GM12878 (cell line): ENCODE measurements at regions not wholly inside any gene's neighbourhood (a gene's known extent, or its start where the extent isn't known, plus 50 kb on each side); places are given as distances from the start of the nearest gene placed in this dataset.

ENCODE experiments used
- ATAC-seq: fragments of 200-7000 bp; cut with Tn5 transposase; 3 replicates; pipeline ENCODE4 v1.9.1; 2020; ENCODE audit warnings: mild to moderate bottlenecking, moderate library complexity
- BruUV-seq: library from RNA; stranded (reverse); fragments of 400-500 nt; replicated peaks from 2 replicates; lab custom pipeline; 2021; lab: Mats Ljungman, UMichigan
- CTCF ChIA-PET: fragments of 300-600 bp; sonication (Branson Sonifier 250); formaldehyde crosslinking; extraction: SDS; loops from one replicate; lab custom pipeline; 2021; ENCODE audit warnings: inconsistent platforms; lab: Yijun Ruan, JAX
- POLR2A ChIA-PET: fragments of 350-600 bp; formaldehyde crosslinking; extraction: SDS; loops from one replicate; lab custom pipeline; 2021; ENCODE audit warnings: inconsistent platforms; lab: Charles Lee
- RAD21 ChIA-PET: fragments of 300-600 bp; sonication (Branson Sonifier 250); formaldehyde crosslinking; loops from one replicate; lab custom pipeline; 2023; ENCODE audit warnings: antibody characterized with exemption; ENCODE audit not compliant: unreplicated experiment; lab: Charles Lee
- SMC1A ChIA-PET: fragments of 300-600 bp; sonication (Branson Sonifier 250); formaldehyde crosslinking; loops from one replicate; lab custom pipeline; 2023; ENCODE audit not compliant: unreplicated experiment, uncharacterized antibody; lab: Charles Lee
- DNase-seq: peaks from one replicate; pipeline ENCODE4 v3.0.0-alpha.2; 2011; ENCODE audit warnings: low read depth, low spot score
- FAIRE-seq: peaks from 3 replicates; lab custom pipeline; 2011; peaks lifted over from hg19 to GRCh38; lab: Jason Lieb, UNC
- H2AFZ ChIP-seq: 2 replicates; pipeline ENCODE4 v1.6.0; 2011; ENCODE audit warnings: low read depth, low read length, control low read depth; ENCODE audit not compliant: control insufficient read depth
- H3K27ac ChIP-seq: 2 replicates; pipeline ENCODE4 v1.5.1; 2011; ENCODE audit warnings: control low read depth; ENCODE audit not compliant: control insufficient read depth, insufficient read depth
- H3K27me3 ChIP-seq, 2 experiments: replicated peaks in 1 of 2; 2 replicates each; pipeline versions ENCODE4 v1.6.0 to v1.6.1; 2011; ENCODE audit warnings: low read length in 1 of 2; ENCODE audit not compliant: control insufficient read depth in 2 of 2, insufficient read depth in 2 of 2
- H3K36me3 ChIP-seq, 2 experiments: 2 replicates each; pipeline ENCODE4 v1.5.1; 2011; ENCODE audit warnings: low read length in 1 of 2; ENCODE audit not compliant: control insufficient read depth in 2 of 2, insufficient read depth in 2 of 2
- H3K4me1 ChIP-seq: 2 replicates; pipeline ENCODE4 v1.6.1; 2011; ENCODE audit warnings: mild to moderate bottlenecking, low read length, moderate library complexity, mixed read lengths; ENCODE audit not compliant: control insufficient read depth, insufficient read depth
- H3K4me2 ChIP-seq: 2 replicates; pipeline ENCODE4 v1.6.0; 2011; ENCODE audit warnings: control low read depth; ENCODE audit not compliant: control insufficient read depth, insufficient read depth
- H3K4me3 ChIP-seq: fragments of 200-600 bp; sonication (generic); 2 replicates; pipeline ENCODE4 v1.5.1; 2016
- H3K79me2 ChIP-seq: 2 replicates; pipeline ENCODE4 v1.6.0; 2011; ENCODE audit warnings: low read length; ENCODE audit not compliant: control insufficient read depth, insufficient read depth
- H3K9ac ChIP-seq: 2 replicates; pipeline ENCODE4 v1.8.0; 2011; ENCODE audit warnings: low read length, control low read depth, mixed read lengths; ENCODE audit not compliant: control insufficient read depth, insufficient read depth
- H3K9me3 ChIP-seq: replicated peaks from 3 replicates; pipeline ENCODE4 v1.5.1; 2011; ENCODE audit warnings: mild to moderate bottlenecking, low read length; ENCODE audit not compliant: control insufficient read depth, insufficient read depth
- H4K20me1 ChIP-seq: 2 replicates; pipeline ENCODE4 v1.6.0; 2011; ENCODE audit not compliant: control insufficient read depth, insufficient read depth
- BCL11A ChIP-seq: IDR thresholded peaks from 2 replicates; pipeline ENCODE4 v1.6.1; 2011; ENCODE audit warnings: low read depth, low read length
- CEBPB ChIP-seq, 2 experiments: fragments of 150-350 bp in 1 of 2; IDR thresholded peaks; 2 replicates each; pipeline ENCODE4 v1.6.1; 2012 to 2014; ENCODE audit warnings: low read depth in 2 of 2, low read length in 2 of 2, borderline replicate concordance in 1 of 2, inconsistent platforms in 1 of 2
- GABPA ChIP-seq: IDR thresholded peaks from 2 replicates; pipeline ENCODE4 v1.6.1; 2014; ENCODE audit warnings: antibody characterized with exemption, low read depth, mild to moderate bottlenecking, inconsistent platforms
- HCFC1 ChIP-seq: fragments of 150-350 bp; IDR thresholded peaks from 2 replicates; pipeline ENCODE4 v1.6.1; 2014; ENCODE audit warnings: low read length
- HDGF ChIP-seq: fragments of 450-650 bp; IDR thresholded peaks from 2 replicates; pipeline ENCODE4 v1.6.1; 2016; ENCODE audit warnings: antibody characterized with exemption
- IRF4 ChIP-seq: IDR thresholded peaks from 2 replicates; pipeline ENCODE4 v1.6.1; 2011; ENCODE audit warnings: low read depth, low read length
- KLF5 ChIP-seq: fragments of 450-650 bp; IDR thresholded peaks from 2 replicates; pipeline ENCODE4 v1.6.1; 2014; ENCODE audit warnings: mild to moderate bottlenecking; ENCODE audit not compliant: partially characterized antibody
- MLLT1 ChIP-seq: fragments of 450-650 bp; IDR thresholded peaks from 2 replicates; pipeline ENCODE4 v1.6.1; 2016; ENCODE audit warnings: mild to moderate bottlenecking
- NR2C2 ChIP-seq: IDR thresholded peaks from 2 replicates; pipeline ENCODE4 v1.6.1; 2011; ENCODE audit warnings: borderline replicate concordance, low read depth; ENCODE audit not compliant: control insufficient read depth, insufficient read length
- PAX8 ChIP-seq: fragments of 450-650 bp; IDR thresholded peaks from 2 replicates; pipeline ENCODE4 v1.6.1; 2017; ENCODE audit warnings: mild to moderate bottlenecking, moderate library complexity
- POU2F2 ChIP-seq: IDR thresholded peaks from 3 replicates; pipeline ENCODE4 v1.6.1; 2011; ENCODE audit warnings: low read depth, mild to moderate bottlenecking, low read length, borderline replicate concordance
- RBBP5 ChIP-seq: fragments of 200-600 bp; sonication (generic); conservative IDR thresholded peaks from 2 replicates; pipeline ENCODE4 v1.6.1; 2016
- RELB ChIP-seq: fragments of 450-650 bp; IDR thresholded peaks from 2 replicates; pipeline ENCODE4 v1.6.1; 2017; ENCODE audit warnings: low read depth, mild to moderate bottlenecking, moderate library complexity
- TCF12 ChIP-seq: IDR thresholded peaks from 2 replicates; pipeline ENCODE4 v1.6.1; 2011; ENCODE audit warnings: low read depth, mild to moderate bottlenecking, low read length
- whole genome bisulfite sequencing: methylation state at CpG from one replicate; pipeline ENCODE4 v1.1.6; 2016; ENCODE audit warnings: low lambda C conversion rate; ENCODE audit not compliant: insufficient replicate concordance, insufficient coverage; ENCODE audit errors: missing lambda C conversion rate; 5-methylcytosine and 5-hydroxymethylcytosine counted together
- in situ Hi-C: fragments of 300-500 bp; cut with MboI; formaldehyde crosslinking; loops from 9 replicates; pipeline ENCODE4 v1.14.3; 2018; ENCODE audit warnings: mixed read lengths
- intact Hi-C: fragments of 100-400 bp; cut with micrococcal nuclease; formaldehyde crosslinking; loops from one replicate; pipeline ENCODE4 v1.14.2; 2022; ENCODE audit not compliant: unreplicated experiment
- TF ChIP-seq, protein P1 (sequence below): fragments of 450-650 bp; IDR thresholded peaks from 2 replicates; pipeline ENCODE4 v1.6.1; 2017; ENCODE audit warnings: antibody characterized with exemption, mild to moderate bottlenecking, moderate library complexity
- TF ChIP-seq, protein P2 (sequence below): fragments of 450-650 bp; formaldehyde crosslinking; IDR thresholded peaks from 2 replicates; pipeline ENCODE4 v1.4.0; 2020; ENCODE audit warnings: mild to moderate bottlenecking, moderate library complexity

DNA sequence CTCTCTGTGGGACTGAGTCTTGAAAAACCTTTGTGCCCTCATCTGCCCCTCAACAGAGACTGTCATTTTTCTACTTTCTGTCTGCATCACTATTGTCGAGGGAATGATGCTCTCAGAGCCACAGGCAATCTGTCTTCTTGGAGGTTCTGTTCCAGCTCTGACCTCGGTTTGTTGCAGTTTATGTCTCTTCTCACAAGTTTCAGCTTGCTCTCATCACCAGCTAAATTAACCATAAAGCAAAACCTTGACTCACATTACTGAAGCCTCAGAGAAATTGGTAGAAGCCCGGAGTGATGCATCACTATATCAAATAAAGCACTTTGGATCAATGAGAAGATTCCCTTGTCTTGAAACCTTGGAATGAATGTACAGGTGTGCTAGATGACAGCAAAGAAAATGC, 60.6 kb upstream of the BLID start (continued):
- TF ChIP-seq, protein P1, sequence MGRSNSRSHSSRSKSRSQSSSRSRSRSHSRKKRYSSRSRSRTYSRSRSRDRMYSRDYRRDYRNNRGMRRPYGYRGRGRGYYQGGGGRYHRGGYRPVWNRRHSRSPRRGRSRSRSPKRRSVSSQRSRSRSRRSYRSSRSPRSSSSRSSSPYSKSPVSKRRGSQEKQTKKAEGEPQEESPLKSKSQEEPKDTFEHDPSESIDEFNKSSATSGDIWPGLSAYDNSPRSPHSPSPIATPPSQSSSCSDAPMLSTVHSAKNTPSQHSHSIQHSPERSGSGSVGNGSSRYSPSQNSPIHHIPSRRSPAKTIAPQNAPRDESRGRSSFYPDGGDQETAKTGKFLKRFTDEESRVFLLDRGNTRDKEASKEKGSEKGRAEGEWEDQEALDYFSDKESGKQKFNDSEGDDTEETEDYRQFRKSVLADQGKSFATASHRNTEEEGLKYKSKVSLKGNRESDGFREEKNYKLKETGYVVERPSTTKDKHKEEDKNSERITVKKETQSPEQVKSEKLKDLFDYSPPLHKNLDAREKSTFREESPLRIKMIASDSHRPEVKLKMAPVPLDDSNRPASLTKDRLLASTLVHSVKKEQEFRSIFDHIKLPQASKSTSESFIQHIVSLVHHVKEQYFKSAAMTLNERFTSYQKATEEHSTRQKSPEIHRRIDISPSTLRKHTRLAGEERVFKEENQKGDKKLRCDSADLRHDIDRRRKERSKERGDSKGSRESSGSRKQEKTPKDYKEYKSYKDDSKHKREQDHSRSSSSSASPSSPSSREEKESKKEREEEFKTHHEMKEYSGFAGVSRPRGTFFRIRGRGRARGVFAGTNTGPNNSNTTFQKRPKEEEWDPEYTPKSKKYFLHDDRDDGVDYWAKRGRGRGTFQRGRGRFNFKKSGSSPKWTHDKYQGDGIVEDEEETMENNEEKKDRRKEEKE = no peak
- TF ChIP-seq CEBPB (IDR thresholded peaks at IDR 0.05; ENCODE audit: borderline replicate concordance in 1 of 2, low read depth in 2 of 2, low read length in 2 of 2) (no peak), IRF4 (no peak), RBBP5 (no peak), POU2F2 (no peak), HDGF (no peak), TCF12 (no peak)
- TF ChIP-seq, all 136 proteins: peak for 0

DNA sequence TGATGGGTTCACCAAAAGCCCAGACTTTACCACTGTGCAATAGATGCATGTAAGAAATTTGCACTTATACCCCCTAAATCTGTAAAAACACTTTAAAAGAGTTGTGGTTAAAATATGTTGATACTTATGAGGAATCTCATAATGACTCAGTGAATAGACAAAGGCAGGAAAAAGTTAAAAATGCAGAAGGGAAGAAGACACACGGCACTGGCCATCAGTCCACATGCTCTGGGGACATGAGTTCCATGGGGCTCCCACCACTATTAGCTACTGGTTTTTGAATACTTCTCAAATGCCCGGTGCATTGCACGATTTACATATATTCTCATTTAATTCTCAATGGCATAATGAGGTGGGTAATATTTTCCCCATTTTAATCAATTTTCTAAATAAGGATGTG, 59.3 kb upstream of the BLID start:
- FAIRE-seq (no peak), DNase-seq (no peak), ATAC-seq (no peak)
- Histone ChIP-seq H3K9me3 (no peaks in the 10 kb centered on the region), H3K4me3 (no peak overlapping the region), H4K20me1 (no peaks in the 10 kb centered on the region), H3K27me3 (no peaks in the 10 kb centered on the region), H2AFZ (no peak overlapping the region), H3K79me2 (no peaks in the 10 kb centered on the region), H3K4me2 (no peak overlapping the region), H3K36me3 (no peaks in the 10 kb centered on the region), H3K4me1 (no peaks in the 10 kb centered on the region), H3K27ac (no peak overlapping the region), H3K9ac (no peak overlapping the region)
- intact Hi-C loops (no loop called here), in situ Hi-C loops (no loop called here)
- ChIA-PET SMC1A (no interaction called here), CTCF (no interaction called here), POLR2A (no interaction called here), RAD21 (no interaction called here)
- 0% methylated on average over 3 of the region's 3 CpGs for WGBS
- BruUV-seq = no TSS peak
- no peak for TF ChIP-seq PAX8
- TF ChIP-seq NR2C2 = no peak
- TF ChIP-seq, protein P2, sequence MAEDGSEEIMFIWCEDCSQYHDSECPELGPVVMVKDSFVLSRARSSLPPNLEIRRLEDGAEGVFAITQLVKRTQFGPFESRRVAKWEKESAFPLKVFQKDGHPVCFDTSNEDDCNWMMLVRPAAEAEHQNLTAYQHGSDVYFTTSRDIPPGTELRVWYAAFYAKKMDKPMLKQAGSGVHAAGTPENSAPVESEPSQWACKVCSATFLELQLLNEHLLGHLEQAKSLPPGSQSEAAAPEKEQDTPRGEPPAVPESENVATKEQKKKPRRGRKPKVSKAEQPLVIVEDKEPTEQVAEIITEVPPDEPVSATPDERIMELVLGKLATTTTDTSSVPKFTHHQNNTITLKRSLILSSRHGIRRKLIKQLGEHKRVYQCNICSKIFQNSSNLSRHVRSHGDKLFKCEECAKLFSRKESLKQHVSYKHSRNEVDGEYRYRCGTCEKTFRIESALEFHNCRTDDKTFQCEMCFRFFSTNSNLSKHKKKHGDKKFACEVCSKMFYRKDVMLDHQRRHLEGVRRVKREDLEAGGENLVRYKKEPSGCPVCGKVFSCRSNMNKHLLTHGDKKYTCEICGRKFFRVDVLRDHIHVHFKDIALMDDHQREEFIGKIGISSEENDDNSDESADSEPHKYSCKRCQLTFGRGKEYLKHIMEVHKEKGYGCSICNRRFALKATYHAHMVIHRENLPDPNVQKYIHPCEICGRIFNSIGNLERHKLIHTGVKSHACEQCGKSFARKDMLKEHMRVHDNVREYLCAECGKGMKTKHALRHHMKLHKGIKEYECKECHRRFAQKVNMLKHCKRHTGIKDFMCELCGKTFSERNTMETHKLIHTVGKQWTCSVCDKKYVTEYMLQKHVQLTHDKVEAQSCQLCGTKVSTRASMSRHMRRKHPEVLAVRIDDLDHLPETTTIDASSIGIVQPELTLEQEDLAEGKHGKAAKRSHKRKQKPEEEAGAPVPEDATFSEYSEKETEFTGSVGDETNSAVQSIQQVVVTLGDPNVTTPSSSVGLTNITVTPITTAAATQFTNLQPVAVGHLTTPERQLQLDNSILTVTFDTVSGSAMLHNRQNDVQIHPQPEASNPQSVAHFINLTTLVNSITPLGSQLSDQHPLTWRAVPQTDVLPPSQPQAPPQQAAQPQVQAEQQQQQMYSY (CRISPR knock-in tag) = no peak
- TF ChIP-seq HCFC1 = no peak
- TF ChIP-seq KLF5 = no peak
- TF ChIP-seq MLLT1 = no peak
- no peak for TF ChIP-seq BCL11A
- TF ChIP-seq GABPA = no peak
- TF ChIP-seq RELB = no peak
